ENCODE measurements at regions not wholly inside any gene's neighbourhood (a gene's known extent, or its start where the extent isn't known, plus 50 kb on each side); places are given as distances from the start of the nearest gene placed in this dataset.

GRCh38 chr5:87074934-87075541, 192.6 kb upstream of the RASA1 start:
- H3K4me1 ChIP-seq = no peaks in the 10 kb centered on the region
- WGBS = 71% methylated on average over 2 of the region's 2 CpGs
- H3K4me3 ChIP-seq = no peak overlapping the region
- no peaks in the 10 kb centered on the region for H3K27me3 ChIP-seq
- no peak for DNase-seq (ENCODE audit: extremely low spot score)
- no peaks in the 10 kb centered on the region for H3K9me3 ChIP-seq
- no peaks in the 10 kb centered on the region for H3K36me3 ChIP-seq
- no peak overlapping the region for H3K27ac ChIP-seq (replicated peaks in 1 of 4)
- TF ChIP-seq, protein P1, sequence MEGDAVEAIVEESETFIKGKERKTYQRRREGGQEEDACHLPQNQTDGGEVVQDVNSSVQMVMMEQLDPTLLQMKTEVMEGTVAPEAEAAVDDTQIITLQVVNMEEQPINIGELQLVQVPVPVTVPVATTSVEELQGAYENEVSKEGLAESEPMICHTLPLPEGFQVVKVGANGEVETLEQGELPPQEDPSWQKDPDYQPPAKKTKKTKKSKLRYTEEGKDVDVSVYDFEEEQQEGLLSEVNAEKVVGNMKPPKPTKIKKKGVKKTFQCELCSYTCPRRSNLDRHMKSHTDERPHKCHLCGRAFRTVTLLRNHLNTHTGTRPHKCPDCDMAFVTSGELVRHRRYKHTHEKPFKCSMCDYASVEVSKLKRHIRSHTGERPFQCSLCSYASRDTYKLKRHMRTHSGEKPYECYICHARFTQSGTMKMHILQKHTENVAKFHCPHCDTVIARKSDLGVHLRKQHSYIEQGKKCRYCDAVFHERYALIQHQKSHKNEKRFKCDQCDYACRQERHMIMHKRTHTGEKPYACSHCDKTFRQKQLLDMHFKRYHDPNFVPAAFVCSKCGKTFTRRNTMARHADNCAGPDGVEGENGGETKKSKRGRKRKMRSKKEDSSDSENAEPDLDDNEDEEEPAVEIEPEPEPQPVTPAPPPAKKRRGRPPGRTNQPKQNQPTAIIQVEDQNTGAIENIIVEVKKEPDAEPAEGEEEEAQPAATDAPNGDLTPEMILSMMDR (IDR thresholded peaks at IDR 0.05) = no peak
- no peak for TF ChIP-seq POLR2A (IDR thresholded peaks at IDR 0.05; ENCODE audit: low read depth)
- TF ChIP-seq POLR2AphosphoS5 (IDR thresholded peaks at IDR 0.05) = no peak
- TF ChIP-seq EP300 (IDR thresholded peaks at IDR 0.05) = no peak
- intact Hi-C loops (cut with DNase I) = no loop called here

DNA sequence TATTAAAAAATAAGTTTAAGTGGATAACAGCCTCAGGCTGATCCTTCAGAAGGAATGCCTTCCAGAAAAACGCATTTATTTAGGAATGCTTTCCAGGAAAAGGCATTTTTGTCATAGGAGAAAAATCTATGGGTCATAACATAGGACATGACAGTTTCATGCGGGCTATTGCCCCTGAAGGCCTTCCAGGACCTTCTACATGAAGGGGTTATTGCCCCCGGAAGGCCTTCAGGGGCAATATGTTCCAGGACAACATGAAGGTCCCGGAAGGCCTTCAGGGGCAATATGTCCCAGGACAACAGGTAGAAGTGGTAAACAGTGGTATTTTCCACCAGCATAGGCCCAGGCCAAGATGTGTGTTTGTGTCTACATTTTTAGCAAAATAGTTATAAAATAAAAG, 191.3 kb upstream of the RASA1 start:
- no peaks in the 10 kb centered on the region for H3K9me3 ChIP-seq

GRCh38 chr5:87076931-87077330, 190.8 kb upstream of the RASA1 start:
- TF ChIP-seq EP300 (IDR thresholded peaks at IDR 0.05) = no peak
- no peak for TF ChIP-seq POLR2AphosphoS5 (IDR thresholded peaks at IDR 0.05)
- no peak for TF ChIP-seq POLR2A (IDR thresholded peaks at IDR 0.05; ENCODE audit: low read depth)
- TF ChIP-seq, protein P1 (IDR thresholded peaks at IDR 0.05) = no peak
- intact Hi-C loops (cut with DNase I) = no loop called here
- DNase-seq (ENCODE audit: extremely low spot score) = no peak
- H3K4me1 ChIP-seq = no peaks in the 10 kb centered on the region
- no peaks in the 10 kb centered on the region for H3K27me3 ChIP-seq
- no peak overlapping the region for H3K27ac ChIP-seq (replicated peaks in 1 of 4)
- WGBS = 78% methylated on average over 2 of the region's 2 CpGs
- H3K36me3 ChIP-seq = no peaks in the 10 kb centered on the region
- no peaks in the 10 kb centered on the region for H3K9me3 ChIP-seq
- H3K4me3 ChIP-seq = no peak overlapping the region

More for the DNA sequence above, 191.3 kb upstream of the RASA1 start:
- no peaks in the 10 kb centered on the region for H3K36me3 ChIP-seq
- no peak for DNase-seq (ENCODE audit: extremely low spot score)
- H3K27ac ChIP-seq (replicated peaks in 1 of 4) = no peak overlapping the region
- no peaks in the 10 kb centered on the region for H3K4me1 ChIP-seq
- no peaks in the 10 kb centered on the region for H3K27me3 ChIP-seq
- intact Hi-C loops (cut with DNase I) = no loop called here
- no peak overlapping the region for H3K4me3 ChIP-seq
- TF ChIP-seq POLR2A (IDR thresholded peaks at IDR 0.05; ENCODE audit: low read depth) (no peak), POLR2AphosphoS5 (IDR thresholded peaks at IDR 0.05) (no peak), EP300 (IDR thresholded peaks at IDR 0.05) (no peak)
- TF ChIP-seq, protein P1 (IDR thresholded peaks at IDR 0.05) = no peak
- 94% methylated on average over 4 of the region's 4 CpGs for WGBS

DNA sequence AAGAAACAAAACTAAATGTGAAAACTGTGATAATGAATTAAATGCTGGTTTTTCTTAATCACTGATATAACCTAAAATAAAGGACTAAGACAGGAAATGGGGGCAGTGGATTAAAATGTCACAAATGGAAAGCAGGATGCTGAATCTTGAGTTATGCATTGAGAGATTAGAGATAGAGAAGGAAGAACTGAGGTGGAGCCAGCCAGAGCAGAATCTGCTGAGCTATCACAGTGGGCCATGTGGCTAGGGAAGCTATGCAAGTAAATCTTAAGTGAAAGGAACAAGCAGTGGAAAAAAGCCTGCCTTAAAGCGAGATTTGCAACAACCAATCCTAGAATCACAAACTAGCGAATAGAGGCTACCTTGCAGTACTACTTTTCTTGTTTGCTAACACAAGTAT, 188.5 kb upstream of the RASA1 start:
- intact Hi-C loops (cut with DNase I) = no loop called here
- 84% methylated on average over 2 of the region's 2 CpGs for WGBS
- no peaks in the 10 kb centered on the region for H3K27me3 ChIP-seq

More for the DNA sequence above, 188.5 kb upstream of the RASA1 start:
- Histone ChIP-seq H3K36me3 (no peaks in the 10 kb centered on the region), H3K4me3 (no peak overlapping the region), H3K9me3 (no peaks in the 10 kb centered on the region), H3K4me1 (no peaks in the 10 kb centered on the region), H3K27ac (replicated peaks in 1 of 4) (no peak overlapping the region)
- no peak for DNase-seq (ENCODE audit: extremely low spot score)
- TF ChIP-seq POLR2AphosphoS5 (IDR thresholded peaks at IDR 0.05) = no peak
- TF ChIP-seq, protein P1 (IDR thresholded peaks at IDR 0.05) = no peak
- no peak for TF ChIP-seq EP300 (IDR thresholded peaks at IDR 0.05)
- TF ChIP-seq POLR2A (IDR thresholded peaks at IDR 0.05; ENCODE audit: low read depth) = no peak

All from esophagus muscularis mucosa (tissue), 4 donors.